Hepatocyte (in vitro differentiated cells): ENCODE measurements at regions not wholly inside any gene's neighbourhood (a gene's known extent, or its start where the extent isn't known, plus 50 kb on each side); places are given as distances from the start of the nearest gene placed in this dataset.

Source experiments
- DNase-seq: peaks from one replicate; pipeline ENCODE4 v3.0.0-alpha.2; 2016; ENCODE audit warnings: low spot score
- H2AFZ ChIP-seq: fragments of 200-600 bp; sonication (generic); 2 replicates; pipeline ENCODE4 v1.6.0; 2016; ENCODE audit warnings: antibody characterized with exemption, mild to moderate bottlenecking
- H3K27ac ChIP-seq: fragments of 200-600 bp; sonication (generic); 2 replicates; pipeline ENCODE4 v1.5.1; 2016; ENCODE audit warnings: mild to moderate bottlenecking
- H3K27me3 ChIP-seq: fragments of 200-600 bp; sonication (generic); 2 replicates; pipeline ENCODE4 v1.6.1; 2016
- H3K36me3 ChIP-seq: fragments of 200-600 bp; sonication (generic); replicated peaks from 2 replicates; pipeline ENCODE4 v1.5.1; 2016; ENCODE audit warnings: low read depth; ENCODE audit not compliant: insufficient read depth
- H3K4me1 ChIP-seq: fragments of 200-600 bp; sonication (generic); 2 replicates; pipeline ENCODE4 v1.5.1; 2016; ENCODE audit warnings: mild to moderate bottlenecking, moderate library complexity; ENCODE audit not compliant: insufficient read depth
- H3K4me2 ChIP-seq: fragments of 200-600 bp; sonication (generic); 2 replicates; pipeline ENCODE4 v1.6.0; 2016
- H3K4me3 ChIP-seq: fragments of 200-600 bp; sonication (generic); 2 replicates; pipeline ENCODE4 v1.5.1; 2016; ENCODE audit warnings: mild to moderate bottlenecking
- H3K79me2 ChIP-seq: fragments of 200-600 bp; sonication (generic); 2 replicates; pipeline ENCODE4 v1.6.0; 2017; ENCODE audit warnings: mild to moderate bottlenecking
- H3K9me2 ChIP-seq: fragments of 200-600 bp; sonication (generic); replicated peaks from 2 replicates; pipeline ENCODE4 v1.6.0; 2017; ENCODE audit warnings: mild to moderate bottlenecking; ENCODE audit not compliant: insufficient read depth
- H3K9me3 ChIP-seq: fragments of 200-600 bp; sonication (generic); 2 replicates; pipeline ENCODE4 v1.5.1; 2016; ENCODE audit warnings: low read depth, mild to moderate bottlenecking
- H4K20me1 ChIP-seq: fragments of 200-600 bp; sonication (generic); 2 replicates; pipeline ENCODE4 v1.6.0; 2016; ENCODE audit warnings: mild to moderate bottlenecking; ENCODE audit not compliant: insufficient read depth, poor library complexity, severe bottlenecking
- CTCF ChIP-seq: fragments of 200-600 bp; sonication (generic); IDR thresholded peaks from 2 replicates; pipeline ENCODE4 v1.5.1; 2016; ENCODE audit warnings: antibody characterized with exemption, mild to moderate bottlenecking; ENCODE audit not compliant: poor library complexity
- EZH2 ChIP-seq: fragments of 200-600 bp; sonication (generic); IDR thresholded peaks from 2 replicates; pipeline ENCODE4 v1.6.1; 2016; ENCODE audit warnings: antibody characterized with exemption, mild to moderate bottlenecking, borderline replicate concordance
- EZH2phosphoT487 ChIP-seq: fragments of 200-600 bp; sonication (generic); IDR thresholded peaks from one replicate; pipeline ENCODE4 v1.6.1; 2018; ENCODE audit warnings: antibody characterized with exemption, mild to moderate bottlenecking, low read depth, moderate library complexity; ENCODE audit not compliant: unreplicated experiment, severe bottlenecking
- WGBS: methylation state at CpG from one replicate; pipeline ENCODE4 v1.1.6; 2016; ENCODE audit warnings: low lambda C conversion rate; ENCODE audit errors: missing lambda C conversion rate; 5-methylcytosine and 5-hydroxymethylcytosine counted together

DNA sequence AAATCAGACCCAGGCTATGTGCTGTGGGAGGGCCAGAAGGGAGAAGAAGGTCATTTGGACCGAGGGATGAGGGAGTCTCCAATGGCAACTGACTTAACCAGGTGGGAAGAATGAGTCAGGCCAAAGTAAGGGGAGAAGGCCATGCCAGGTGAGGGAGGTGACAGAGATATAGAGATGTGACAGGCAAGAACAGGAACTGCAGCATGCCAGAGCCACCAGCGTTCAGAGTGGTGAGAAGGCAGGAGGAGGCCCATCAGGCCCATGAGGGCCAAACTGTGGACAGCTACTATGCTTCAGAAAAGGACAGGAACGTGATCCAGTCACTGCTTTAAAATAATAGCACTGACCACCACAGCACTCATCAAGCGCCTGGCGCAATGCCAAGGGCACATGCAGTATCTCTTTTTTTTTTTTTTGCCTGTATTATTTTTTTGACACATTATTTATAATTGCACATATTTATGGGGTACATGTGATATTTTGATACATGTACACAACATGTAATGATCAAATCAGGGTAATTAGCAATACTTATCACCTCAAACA lies 154.3 kb upstream of the IGF1R start:
- H4K20me1 ChIP-seq: no peaks in the 10 kb centered on the region
- H3K4me3 ChIP-seq: no peak overlapping the region
- H3K79me2 ChIP-seq: no peaks in the 10 kb centered on the region
- no peaks in the 10 kb centered on the region for H3K36me3 ChIP-seq
- WGBS: 88% methylated on average over 5 of the region's 5 CpGs
- H3K27me3 ChIP-seq: no peaks in the 10 kb centered on the region
- H3K4me2 ChIP-seq: no peak overlapping the region
- H3K9me2 ChIP-seq: no peaks in the 10 kb centered on the region
- H3K4me1 ChIP-seq: no peaks in the 10 kb centered on the region
- no peak for DNase-seq
- no peak overlapping the region for H2AFZ ChIP-seq
- no peaks in the 10 kb centered on the region for H3K9me3 ChIP-seq
- no peak overlapping the region for H3K27ac ChIP-seq
- TF ChIP-seq CTCF: no peak
- no peak for TF ChIP-seq EZH2
- TF ChIP-seq EZH2phosphoT487: no peak

DNA sequence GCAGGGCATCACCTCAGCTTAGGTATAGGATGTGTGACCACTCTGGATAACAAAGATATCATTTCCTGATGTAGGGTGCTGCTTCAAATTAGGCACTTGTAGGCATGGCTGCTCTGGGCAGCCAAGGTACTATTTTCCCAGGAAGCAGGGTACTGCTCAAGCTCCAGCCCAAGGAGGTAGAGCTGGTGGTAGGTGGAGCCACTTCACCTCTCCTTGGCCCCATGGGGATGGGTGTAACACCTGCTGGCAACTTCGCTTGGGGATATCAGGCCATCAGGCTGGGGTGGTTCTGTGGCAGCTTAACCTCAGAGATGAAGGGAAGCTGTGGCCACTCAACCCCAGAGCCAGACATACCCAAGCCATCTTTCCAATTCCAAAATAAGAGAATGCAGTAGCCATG lies 147.1 kb upstream of the IGF1R start:
- no peak for TF ChIP-seq EZH2
- 86% methylated on average over 1 of the region's 1 CpG for WGBS
- Histone ChIP-seq H4K20me1 (no peaks in the 10 kb centered on the region), H3K4me2 (no peak overlapping the region), H3K79me2 (no peaks in the 10 kb centered on the region), H2AFZ (no peak overlapping the region), H3K4me1 (peaks cover 8% of the 10 kb centered on the region), H3K9me3 (no peaks in the 10 kb centered on the region), H3K27ac (no peak overlapping the region), H3K27me3 (peaks cover 7% of the 10 kb centered on the region), H3K36me3 (no peaks in the 10 kb centered on the region), H3K4me3 (no peak overlapping the region), H3K9me2 (no peaks in the 10 kb centered on the region)
- DNase-seq: no peak

DNA sequence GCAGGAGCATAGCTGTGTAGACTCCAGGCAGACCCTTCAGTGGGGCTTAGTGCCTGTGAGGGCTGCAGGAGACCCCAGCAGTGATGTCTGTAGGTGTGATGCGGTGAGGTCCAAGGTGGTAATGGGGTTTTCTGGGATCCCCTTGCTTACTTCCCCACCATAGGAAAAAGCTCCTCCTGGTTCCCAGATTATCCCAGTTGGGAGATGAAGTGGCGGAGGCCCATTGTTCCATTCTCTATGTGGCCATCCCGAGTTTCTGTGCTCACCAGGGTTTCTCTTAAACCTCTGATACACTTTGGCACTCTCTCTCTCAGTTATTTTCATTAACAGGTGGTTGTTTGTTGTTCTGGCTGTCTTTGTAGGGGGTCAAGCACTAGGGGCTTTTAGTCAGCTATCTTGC lies 146.7 kb upstream of the IGF1R start:
- Histone ChIP-seq H4K20me1 (no peaks in the 10 kb centered on the region), H3K27ac (no peak overlapping the region), H3K9me2 (no peaks in the 10 kb centered on the region), H3K4me1 (peaks cover 8% of the 10 kb centered on the region), H3K36me3 (no peaks in the 10 kb centered on the region), H2AFZ (no peak overlapping the region), H3K27me3 (peaks cover 7% of the 10 kb centered on the region), H3K4me2 (no peak overlapping the region), H3K9me3 (no peaks in the 10 kb centered on the region), H3K4me3 (no peak overlapping the region), H3K79me2 (no peaks in the 10 kb centered on the region)
- DNase-seq: no peak
- TF ChIP-seq CTCF (no peak), EZH2 (no peak), EZH2phosphoT487 (no peak)
- WGBS: 75% methylated on average over 3 of the region's 3 CpGs

DNA sequence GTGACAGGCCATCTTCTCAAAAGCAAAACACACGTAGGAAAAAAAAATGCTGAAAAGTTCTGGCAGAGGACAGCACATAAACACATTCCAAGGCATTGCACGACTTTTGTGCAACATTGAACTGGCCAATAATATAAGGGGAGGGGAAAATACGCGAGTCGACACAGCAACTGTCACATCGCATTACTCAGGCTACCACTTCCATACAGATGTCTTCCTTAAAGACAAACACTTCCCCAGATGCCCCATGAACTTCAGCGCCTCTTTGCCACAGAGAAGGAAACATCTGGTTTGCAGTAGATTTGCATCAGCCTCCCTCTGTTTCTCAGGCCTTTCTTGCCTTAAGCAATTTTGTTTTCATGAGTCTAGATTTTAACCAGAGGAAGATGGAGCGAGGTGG lies 144.4 kb upstream of the IGF1R start:
- TF ChIP-seq CTCF (no peak), EZH2phosphoT487 (no peak), EZH2 (no peak)
- no peaks in the 10 kb centered on the region for H3K9me2 ChIP-seq
- no peaks in the 10 kb centered on the region for H3K36me3 ChIP-seq
- H3K79me2 ChIP-seq: no peaks in the 10 kb centered on the region
- peak overlapping the region; percentile 71 for H3K27ac ChIP-seq
- no peak overlapping the region for H2AFZ ChIP-seq
- DNase-seq: peak; percentile 49
- H3K27me3 ChIP-seq: peaks cover 7% of the 10 kb centered on the region
- H3K4me3 ChIP-seq: no peak overlapping the region
- peaks cover 8% of the 10 kb centered on the region for H3K4me1 ChIP-seq
- 53% methylated on average over 8 of the region's 8 CpGs for WGBS
- H3K9me3 ChIP-seq: no peaks in the 10 kb centered on the region
- H3K4me2 ChIP-seq: peak overlapping the region; percentile 27
- H4K20me1 ChIP-seq: no peaks in the 10 kb centered on the region
